ENCODE measurements at regions not wholly inside any gene's neighbourhood (a gene's known extent, or its start where the extent isn't known, plus 50 kb on each side); places are given as distances from the start of the nearest gene placed in this dataset.

- DNase-seq (ENCODE audit: low read depth in 1 of 2, low spot score in 1 of 2) = no peak
- H3K27ac ChIP-seq (replicated peaks) = no peak overlapping the region
- H3K4me3 ChIP-seq (replicated peaks; ENCODE audit: insufficient read depth, low read length) = no peak overlapping the region
- H3K27me3 ChIP-seq (ENCODE audit: insufficient read depth, poor library complexity, severe bottlenecking) = no peaks in the 10 kb centered on the region
- no peak for TF ChIP-seq REST (IDR thresholded peaks at IDR 0.05; ENCODE audit: insufficient replicate concordance, low read depth)
- no peak for TF ChIP-seq SPI1 (IDR thresholded peaks at IDR 0.05; ENCODE audit: borderline replicate concordance, low read depth)
- TF ChIP-seq, protein P1, sequence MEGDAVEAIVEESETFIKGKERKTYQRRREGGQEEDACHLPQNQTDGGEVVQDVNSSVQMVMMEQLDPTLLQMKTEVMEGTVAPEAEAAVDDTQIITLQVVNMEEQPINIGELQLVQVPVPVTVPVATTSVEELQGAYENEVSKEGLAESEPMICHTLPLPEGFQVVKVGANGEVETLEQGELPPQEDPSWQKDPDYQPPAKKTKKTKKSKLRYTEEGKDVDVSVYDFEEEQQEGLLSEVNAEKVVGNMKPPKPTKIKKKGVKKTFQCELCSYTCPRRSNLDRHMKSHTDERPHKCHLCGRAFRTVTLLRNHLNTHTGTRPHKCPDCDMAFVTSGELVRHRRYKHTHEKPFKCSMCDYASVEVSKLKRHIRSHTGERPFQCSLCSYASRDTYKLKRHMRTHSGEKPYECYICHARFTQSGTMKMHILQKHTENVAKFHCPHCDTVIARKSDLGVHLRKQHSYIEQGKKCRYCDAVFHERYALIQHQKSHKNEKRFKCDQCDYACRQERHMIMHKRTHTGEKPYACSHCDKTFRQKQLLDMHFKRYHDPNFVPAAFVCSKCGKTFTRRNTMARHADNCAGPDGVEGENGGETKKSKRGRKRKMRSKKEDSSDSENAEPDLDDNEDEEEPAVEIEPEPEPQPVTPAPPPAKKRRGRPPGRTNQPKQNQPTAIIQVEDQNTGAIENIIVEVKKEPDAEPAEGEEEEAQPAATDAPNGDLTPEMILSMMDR (IDR thresholded peaks at IDR 0.05; ENCODE audit: insufficient read depth, low read length) = no peak
- TF ChIP-seq POLR2AphosphoS5 (IDR thresholded peaks at IDR 0.05; ENCODE audit: low read depth) = no peak
- TF ChIP-seq GABPA (IDR thresholded peaks at IDR 0.05; ENCODE audit: low read depth) = no peak
Observed at GRCh38 chr1:194194724-194195123, 1008.3 kb upstream of the B3GALT2 start.

DNA sequence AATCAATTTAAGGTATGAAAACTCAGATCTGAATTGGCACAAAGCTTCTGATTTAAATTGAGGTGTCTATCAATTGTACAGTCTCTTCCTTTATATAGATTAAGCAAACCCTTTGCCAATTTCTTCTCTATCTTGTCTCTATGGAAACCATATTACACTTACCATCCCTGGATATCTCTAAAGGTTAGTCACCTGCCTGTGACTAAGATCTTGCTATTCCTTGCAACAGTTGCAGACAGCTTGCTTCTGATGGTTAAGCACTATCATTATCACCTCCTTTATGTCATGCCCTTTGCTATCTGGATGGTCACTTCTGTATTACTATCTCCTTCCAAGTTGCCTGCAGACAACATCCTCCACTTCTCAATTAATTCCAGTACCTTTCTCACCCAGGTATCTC lies 998.6 kb upstream of the B3GALT2 start:
- no peak overlapping the region for H3K27ac ChIP-seq (replicated peaks)
- no peak for DNase-seq (ENCODE audit: low read depth in 1 of 2, low spot score in 1 of 2)
- TF ChIP-seq, protein P1 (IDR thresholded peaks at IDR 0.05; ENCODE audit: insufficient read depth, low read length) = no peak
- TF ChIP-seq SPI1 (IDR thresholded peaks at IDR 0.05; ENCODE audit: borderline replicate concordance, low read depth) (no peak), GABPA (IDR thresholded peaks at IDR 0.05; ENCODE audit: low read depth) (no peak), POLR2AphosphoS5 (IDR thresholded peaks at IDR 0.05; ENCODE audit: low read depth) (no peak), REST (IDR thresholded peaks at IDR 0.05; ENCODE audit: insufficient replicate concordance, low read depth) (no peak)
- no peak overlapping the region for H3K4me3 ChIP-seq (replicated peaks; ENCODE audit: insufficient read depth, low read length)
- H3K27me3 ChIP-seq (ENCODE audit: insufficient read depth, poor library complexity, severe bottlenecking) = no peaks in the 10 kb centered on the region

DNA sequence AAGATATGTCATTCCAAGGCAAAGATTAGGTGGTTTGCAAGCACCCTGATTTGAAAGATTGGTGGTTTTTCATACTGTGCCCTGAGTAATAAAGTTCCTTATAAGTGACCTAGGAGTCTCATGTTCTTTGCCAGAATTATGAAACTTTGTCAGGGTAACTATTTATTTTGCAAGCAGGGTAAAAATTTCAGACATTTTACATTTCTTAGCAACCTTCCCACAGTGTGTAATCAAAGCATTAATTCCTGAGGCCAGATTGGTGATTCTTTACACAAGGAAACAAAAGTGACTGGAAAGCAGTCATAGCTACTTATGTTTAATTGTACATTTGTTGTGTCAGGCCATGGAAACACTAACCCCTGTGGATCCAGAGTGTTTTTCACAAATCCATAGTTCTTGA lies 998.0 kb upstream of the B3GALT2 start:
- no peak overlapping the region for H3K27ac ChIP-seq (replicated peaks)
- no peaks in the 10 kb centered on the region for H3K27me3 ChIP-seq (ENCODE audit: insufficient read depth, poor library complexity, severe bottlenecking)
- no peak overlapping the region for H3K4me3 ChIP-seq (replicated peaks; ENCODE audit: insufficient read depth, low read length)
- DNase-seq (ENCODE audit: low read depth in 1 of 2, low spot score in 1 of 2) = no peak
- no peak for TF ChIP-seq GABPA (IDR thresholded peaks at IDR 0.05; ENCODE audit: low read depth)
- no peak for TF ChIP-seq SPI1 (IDR thresholded peaks at IDR 0.05; ENCODE audit: borderline replicate concordance, low read depth)
- no peak for TF ChIP-seq REST (IDR thresholded peaks at IDR 0.05; ENCODE audit: insufficient replicate concordance, low read depth)
- TF ChIP-seq POLR2AphosphoS5 (IDR thresholded peaks at IDR 0.05; ENCODE audit: low read depth) = no peak
- TF ChIP-seq, protein P1 (IDR thresholded peaks at IDR 0.05; ENCODE audit: insufficient read depth, low read length) = no peak

Measured in HL-60 (cell line).